ENCODE measurements at regions not wholly inside any gene's neighbourhood (a gene's known extent, or its start where the extent isn't known, plus 50 kb on each side); places are given as distances from the start of the nearest gene placed in this dataset.

DNA sequence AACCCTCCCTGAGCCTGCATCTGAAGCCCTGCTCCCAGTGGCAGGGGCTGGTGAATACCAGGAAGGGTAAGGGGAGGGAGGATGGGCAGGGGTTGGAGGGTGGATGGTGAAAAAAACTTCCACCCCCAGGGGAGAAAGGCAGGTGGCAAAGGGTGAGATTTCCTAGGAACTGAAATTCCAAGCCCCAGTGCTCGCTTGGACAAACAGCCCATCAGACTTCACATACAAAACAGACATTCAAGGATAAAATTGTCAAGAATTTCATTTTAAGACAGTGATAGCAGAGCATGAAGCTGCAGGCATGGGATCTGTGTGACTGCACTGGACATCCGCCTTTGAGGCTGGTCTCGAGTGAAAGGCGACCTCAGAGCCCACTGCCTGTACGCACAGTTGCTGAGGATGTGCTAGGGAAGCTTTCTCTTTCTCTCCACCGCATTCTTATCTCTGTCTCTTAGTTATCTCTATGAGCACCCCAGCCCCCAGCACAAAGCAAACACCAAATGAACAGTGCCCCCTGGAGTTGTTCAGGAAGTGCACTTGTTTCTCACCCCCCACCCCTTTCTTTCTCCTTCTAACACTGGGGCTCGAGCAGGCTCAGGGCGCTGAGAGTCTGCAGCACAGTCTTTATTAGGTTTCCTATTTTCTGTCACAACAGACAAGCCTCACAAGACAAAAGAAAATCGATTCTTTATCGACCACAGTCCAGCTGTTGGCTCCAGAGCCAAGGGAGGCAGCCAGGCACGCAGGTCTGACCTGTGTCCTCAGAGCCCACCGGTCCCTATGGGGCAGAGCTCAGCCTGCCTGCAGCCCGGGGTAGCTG, 237.3 kb upstream of the NCAM1 start:
- no peak for FAIRE-seq

DNA sequence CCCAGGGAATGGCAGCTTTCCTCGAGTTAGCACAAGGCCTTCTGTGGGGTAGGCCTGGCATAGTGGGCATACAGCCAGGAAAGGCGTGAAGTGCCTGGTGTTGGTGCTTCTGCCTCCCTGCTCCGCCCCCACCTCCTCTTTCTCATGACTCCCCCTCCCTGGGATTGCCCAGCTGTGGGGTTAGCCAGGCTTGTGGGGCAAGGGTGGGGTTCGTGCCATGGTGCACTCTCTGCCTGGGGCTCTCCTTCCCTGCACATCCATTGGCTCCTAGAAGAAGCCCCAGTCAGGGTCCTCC, 236.8 kb upstream of the NCAM1 start:
- FAIRE-seq = no peak

DNA sequence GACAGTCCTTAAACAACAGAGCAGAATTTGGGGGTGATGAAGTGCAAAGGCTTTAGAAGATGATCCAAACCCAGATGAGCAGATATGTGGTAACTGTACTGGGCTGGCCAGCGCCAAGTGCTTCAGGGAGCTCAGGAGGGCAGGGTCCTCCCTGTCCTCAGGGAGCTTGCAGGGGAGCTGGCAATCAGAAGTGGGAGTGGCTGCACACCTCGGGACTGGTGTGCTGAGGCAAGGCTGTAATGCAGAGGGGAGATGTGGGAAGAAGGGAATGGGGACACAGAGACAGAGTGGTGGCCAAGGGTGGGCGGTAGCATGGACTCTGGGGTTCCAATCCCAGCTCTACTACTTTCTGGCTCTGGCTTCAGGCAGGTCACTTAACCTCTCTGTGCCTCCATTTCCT, 235.6 kb upstream of the NCAM1 start:
- FAIRE-seq = no peak

DNA sequence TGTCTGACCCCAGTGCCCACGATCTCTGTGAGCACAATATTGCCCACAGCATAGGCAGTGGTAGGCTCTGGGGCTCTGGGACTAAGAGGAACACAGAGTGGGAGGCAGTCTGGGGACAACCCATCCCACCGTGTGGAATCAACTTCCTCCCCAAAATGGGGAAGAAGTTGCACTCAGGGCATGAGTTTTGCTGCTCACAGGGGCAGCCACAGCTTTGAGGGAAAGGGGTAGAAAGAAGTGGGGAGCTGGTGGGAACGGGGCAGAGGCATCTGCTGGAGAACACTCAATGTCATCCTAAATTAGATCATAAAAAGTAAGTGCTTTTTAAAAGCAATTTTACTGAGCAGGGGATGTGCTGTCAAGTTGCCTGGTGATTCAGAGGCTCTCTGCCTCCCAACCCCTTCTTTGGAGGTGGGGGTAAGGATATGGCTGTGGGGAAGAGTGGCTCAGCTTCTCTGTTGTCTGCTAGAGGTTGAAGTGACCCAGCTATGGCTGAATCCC, 233.8 kb upstream of the NCAM1 start:
- no peak for FAIRE-seq

DNA sequence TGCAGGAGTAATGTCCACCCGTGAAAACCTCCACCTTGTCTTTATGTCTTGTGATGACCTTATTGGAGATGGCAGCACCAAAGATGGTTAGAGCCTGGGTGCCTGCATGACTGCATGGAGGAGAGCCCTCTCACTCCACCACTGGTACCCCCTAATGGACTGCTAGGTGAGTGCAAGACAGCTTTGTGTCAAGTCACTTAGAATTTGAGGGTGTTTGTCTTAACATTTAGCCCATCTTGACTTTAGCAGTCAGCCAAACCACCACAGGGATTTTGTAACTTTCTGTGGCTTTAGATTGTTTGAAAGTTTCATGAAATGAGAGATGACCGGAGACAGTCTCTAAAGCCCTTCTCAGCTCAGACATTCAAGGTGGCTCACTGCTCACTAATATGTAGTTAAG, 232.9 kb upstream of the NCAM1 start:
- no peak for FAIRE-seq

DNA sequence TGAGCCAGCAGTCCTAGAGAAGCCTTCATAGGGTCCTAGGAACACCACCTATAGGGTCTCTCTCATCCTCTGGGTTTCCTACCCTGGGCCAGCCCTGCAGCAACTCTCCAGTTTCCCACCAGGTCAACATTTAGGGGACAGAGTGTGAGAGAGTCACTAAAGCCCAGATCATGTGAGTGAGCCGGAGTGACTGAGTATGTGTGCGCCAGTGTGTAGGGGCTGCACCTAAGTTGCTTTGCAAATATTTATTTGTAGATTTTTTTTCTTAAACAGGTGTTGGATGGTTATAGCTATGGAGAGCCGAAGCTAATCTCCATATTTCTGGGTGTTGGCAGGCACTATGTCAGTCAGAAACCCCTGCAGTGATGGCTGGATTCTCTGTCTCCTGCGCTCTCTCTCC, 232.5 kb upstream of the NCAM1 start:
- no peak for FAIRE-seq

DNA sequence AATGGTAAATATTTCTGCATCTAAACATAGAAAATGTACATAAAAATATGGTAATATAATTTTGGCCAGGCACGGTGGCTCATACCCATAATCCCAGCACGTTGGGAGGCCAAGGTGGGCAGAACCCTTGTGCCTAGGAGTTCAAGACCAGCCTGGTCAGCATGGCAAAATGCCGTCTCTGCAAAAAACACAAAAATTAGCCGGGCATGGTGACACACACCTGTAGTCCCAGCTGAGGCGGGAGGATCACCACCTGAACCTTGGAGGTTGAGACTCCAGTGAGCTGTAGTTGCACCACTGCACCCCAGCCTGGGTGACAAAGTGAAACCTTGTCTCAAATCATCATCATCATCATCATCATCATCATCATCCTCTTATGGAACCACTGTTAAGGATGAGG, 230.6 kb upstream of the NCAM1 start:
- FAIRE-seq = no peak

DNA sequence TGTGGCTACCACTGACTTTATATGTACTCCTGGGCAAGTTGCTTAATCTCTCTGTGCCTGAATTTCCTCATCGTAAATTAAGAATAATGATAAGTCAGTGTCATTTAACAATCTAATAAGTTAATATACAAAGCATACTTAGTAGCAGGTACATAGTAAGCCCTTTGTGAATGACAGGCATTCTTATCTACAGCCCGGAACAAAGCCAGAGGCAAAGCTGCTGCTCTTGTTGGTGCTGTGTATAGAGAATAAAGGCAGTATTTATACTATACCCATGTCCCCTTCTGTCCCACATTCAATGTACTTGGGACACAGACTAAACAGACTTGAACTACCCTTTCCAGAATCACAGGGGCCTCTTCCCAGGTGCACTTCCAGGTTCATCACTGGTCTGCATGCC, 229.7 kb upstream of the NCAM1 start:
- FAIRE-seq = no peak

DNA sequence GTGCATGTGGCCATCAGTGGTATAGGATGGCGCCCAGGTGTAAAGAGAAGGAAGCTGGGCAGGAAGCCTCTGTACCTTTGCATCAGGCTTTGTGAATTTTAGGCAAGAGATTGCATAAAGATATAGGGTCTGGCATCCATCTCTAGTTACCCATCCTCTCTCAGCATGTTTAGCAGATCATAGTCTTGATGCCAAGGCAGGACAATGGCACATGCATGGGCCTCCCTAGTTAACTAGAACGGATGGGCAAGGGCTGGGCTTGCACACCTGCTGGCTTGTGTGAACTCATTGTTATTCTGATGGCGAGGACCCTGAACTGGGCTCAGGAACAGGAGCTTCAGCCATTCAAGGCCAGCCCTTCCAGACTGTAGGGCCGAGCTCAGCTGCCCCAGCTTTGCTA, 229.2 kb upstream of the NCAM1 start:
- no peak for FAIRE-seq

DNA sequence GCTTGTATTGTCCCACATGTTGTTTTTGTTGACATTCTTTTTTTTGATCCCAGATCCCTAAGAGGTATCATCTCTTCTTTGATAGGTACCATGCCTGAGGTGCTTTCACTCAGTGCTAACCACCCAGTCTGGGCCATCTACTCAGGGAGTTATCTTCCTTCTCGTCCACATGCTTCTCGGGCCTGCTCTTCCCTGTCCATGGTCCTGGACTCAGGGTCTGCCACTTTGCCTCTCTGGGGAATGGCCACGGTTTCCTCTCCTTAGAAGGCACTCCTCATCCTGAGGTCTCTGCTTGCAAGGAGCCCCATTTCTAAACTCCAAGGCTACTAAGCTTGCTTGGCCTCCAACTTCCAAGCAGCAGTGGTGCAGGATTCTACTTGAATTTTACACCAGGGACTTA, 227.0 kb upstream of the NCAM1 start:
- no peak for FAIRE-seq

DNA sequence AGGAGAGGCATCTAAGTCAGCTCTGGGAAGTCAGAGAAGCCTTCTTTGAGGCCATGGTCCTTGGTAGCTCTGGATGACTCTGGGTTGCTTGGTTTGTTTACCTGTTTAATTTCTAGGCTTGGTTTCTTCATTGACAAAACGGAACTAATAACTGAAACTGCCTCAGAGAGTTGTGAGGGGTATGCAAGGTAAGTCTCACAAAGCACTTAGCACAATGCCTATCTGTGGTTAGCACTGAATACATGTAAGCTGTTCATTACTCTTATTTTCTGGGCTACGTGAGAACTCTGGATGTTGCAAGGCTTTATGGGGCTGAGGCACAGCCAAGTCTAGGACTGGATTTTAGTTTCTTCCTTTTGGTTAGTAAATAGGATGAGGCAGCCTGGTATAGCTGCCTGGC, 225.8 kb upstream of the NCAM1 start:
- FAIRE-seq = no peak

DNA sequence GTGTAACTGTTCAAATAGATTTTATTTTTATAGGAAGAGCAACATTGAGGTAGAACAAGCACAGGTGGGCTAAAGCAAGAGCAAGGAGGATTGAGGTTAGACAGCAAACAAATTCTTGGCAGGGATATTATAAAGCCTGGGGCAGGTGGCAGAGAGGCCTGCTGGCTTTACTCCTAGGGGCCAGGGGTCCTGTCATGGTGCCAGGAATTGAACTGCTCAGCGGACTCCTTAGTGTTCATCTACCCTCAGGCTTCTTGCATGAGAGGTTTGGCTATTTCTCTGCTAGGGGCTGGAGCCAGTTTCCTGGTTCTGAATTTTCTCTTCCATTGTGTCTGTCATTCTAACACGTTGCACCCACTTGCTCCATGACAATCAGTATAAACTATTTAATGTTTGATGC, 217.2 kb upstream of the NCAM1 start:
- no peak for FAIRE-seq

DNA sequence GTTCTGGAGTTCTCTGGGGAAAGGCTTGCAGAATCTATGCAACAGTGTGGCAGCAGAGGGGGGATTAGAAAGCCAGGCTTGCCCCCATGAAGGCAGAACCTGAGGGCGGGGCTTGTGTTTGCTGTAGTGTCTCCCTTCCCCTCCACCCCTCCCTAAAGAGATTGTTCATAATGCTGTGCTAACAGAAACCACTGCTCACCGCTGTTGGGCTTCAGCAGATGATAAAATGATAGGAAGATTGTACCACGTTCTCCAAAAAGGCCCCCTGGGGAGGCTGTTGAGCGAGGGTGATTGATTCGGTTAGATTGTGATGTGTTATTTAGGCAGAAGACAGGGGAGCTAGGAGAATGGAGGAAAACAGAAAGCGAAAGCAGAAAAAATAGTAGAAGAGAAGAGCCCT, 215.2 kb upstream of the NCAM1 start:
- FAIRE-seq = no peak

DNA sequence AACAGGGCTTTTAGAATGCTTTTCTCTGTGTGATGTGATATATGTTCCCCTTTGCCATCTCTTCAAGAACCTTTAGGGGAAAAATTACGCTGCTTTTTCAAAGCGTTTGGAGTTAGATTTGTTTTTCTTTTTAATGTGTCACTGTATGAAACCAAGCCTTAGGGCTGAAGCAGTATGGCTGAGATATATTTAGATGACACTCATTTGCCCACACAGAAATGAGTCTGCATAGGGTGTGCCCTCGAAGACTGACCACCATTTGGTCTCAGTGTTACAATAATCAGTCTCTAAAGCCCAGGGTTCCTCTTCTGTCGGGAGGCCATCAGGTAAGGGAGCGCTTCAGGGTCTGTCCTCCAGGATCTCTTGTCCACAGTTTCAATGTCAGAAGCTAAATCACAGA, 213.0 kb upstream of the NCAM1 start:
- FAIRE-seq = no peak

DNA sequence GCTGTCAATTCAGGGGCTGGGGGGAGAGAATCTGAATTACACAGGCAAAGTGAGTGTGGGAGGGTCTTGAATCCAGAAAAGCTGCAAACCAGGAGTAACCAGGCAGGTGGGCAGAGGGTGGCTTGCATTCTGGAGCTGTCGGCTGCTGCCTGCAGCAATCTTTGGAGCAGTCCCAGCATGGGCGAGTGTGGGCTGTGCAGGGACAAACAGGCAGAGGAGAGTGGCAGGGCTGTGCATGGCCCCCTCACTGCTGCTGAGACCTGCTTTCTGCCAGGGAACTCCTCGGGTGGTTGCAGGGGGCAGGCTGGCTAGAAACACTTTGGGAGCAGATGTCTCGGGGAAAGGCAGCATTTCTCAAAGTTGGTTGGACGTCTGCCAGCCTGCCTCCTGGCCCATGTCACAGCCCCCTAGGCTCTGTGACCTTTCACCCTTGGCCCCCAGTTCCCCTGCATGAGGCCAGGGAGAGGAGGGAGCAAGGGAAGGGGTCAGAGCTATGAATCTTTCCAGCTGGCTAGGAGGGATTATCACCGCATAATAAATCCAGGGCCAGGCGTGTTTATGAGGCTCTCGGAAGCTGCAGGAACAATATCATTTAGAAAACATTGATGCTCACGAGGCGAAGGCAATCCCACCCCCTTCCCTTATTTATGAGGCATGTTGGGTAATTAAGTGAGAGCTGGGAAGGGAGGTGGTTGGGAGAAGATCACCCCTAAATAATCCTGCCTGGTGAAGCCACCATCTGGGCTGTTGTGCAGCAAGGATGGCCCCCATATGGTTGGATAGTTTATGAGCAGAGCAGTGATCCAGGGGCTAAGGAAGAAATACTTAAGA, 212.3 kb upstream of the NCAM1 start:
- no peak for FAIRE-seq

DNA sequence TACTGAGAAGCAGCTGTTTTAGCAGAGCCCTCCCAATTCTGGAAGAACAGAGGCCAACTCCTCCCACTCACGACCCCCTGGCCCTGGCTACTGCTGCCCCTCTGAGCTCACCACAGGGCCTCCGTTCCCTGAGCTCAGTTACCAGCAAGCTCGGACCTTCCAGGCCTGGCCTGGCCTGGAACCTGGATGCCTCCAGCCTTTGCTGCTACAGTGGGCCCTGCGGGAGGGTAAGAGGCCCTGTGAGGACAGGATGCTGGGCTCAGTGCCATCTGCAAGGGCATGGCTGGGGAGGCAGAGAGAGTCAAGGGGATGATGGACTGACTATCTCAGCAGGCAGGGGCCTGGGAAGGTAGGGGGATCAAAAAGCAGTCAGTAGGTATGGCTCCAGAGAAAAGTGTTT, 209.9 kb upstream of the NCAM1 start:
- no peak for FAIRE-seq

DNA sequence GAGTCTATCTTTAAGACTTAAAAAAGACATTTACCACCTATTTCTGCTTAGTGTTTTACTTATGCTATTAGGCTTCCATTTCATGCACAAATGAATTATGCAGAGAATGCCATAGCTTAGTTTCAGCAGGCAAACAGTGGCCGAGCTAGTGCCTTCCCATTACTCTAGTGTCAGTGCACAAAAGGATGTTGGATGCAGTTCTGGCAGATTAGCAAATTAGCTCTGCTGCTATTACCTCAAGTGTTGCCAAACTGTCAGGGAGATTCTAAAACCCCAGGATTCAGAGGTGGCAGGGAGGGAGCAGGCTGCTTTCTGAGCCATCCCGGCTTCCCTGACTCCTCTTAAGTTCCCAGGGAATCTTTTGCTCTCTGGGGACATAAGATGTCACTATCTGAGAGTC, 209.4 kb upstream of the NCAM1 start:
- no peak for FAIRE-seq

DNA sequence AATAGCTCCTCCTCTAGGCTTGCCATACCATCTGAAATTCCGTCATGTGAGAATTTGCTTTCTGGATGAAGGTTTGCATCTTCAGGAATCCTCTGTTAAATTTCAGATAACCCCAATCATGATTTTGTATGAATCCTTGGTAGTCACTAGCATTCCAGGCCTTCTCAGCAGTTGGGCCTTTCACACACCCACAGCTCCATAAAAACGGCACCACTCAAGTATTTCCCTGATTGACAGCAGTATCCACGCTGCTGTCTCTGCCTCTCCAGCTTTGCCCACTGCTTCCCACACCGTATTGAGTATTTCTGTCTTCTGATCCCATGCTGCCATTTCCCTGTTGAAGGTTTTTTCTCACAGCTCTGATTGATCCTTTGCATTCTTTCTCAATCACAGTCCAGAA, 208.7 kb upstream of the NCAM1 start:
- no peak for FAIRE-seq

DNA sequence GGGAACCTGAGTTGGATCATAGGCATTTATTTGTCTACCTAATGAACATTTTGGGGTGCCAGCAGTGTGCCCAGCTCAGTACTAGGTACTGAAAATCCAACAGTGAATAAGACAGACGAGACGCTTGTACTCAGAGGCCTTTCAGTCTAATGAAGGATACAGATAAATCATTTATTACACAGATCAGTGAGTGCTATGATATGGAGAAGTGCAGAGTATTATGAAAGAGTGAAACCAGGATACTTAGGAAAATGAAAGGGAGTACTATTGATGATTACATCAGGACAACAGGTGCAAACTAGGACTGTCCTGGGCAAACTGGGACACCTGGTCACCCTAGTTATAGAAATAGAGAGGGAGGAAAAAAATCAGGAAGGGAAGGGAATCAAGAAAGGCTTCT, 207.5 kb upstream of the NCAM1 start:
- FAIRE-seq = no peak

DNA sequence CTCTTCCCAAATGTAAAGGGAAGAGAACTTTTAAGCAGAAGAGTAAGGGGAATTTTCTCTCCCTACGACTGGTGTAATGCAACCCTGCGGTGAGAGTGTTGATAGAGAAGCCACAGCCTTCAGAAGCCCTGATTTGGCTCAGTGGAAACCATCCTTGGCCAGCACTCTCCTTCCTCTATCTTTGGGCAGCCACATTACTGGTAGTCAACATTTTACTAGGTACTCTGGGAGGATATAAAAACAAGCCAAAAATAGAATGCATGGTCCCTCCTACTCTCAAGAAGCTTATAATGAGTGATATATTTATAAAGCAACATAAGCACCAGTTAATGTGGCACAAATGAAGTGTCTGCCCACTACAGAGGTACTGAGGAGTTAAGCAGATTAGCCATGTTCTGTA, 201.8 kb upstream of the NCAM1 start:
- no peak for FAIRE-seq

DNA sequence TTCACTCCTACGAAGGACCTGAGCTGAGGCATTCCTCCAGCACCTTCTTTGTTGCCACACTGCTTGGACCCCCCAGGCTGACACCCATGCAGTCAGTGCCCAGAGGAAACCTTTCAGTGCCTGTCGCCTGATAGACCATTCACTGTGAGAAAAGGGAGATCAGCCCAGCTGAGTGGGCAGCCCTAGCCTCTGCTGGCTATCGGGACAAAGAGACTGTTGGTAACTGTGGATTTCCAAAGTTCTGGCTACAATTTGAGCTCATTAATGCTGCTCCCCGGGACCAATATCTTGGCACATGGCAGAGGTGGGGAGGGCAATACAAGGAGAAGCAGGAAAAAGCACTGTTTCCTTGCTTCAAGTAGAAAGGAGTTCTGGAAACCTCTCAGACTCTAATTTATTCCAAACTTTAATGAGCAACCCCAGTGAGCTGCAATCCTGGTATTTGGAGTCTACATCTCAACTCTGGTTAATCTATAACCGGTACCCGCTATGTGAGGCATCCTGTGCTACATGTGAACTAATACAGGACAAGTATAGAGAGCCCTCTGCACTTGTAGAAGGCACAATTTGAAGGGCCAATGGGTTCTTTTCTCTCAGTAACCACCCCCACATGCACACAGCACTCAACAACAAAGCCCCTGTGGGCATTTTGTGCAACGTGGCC, 200.7 kb upstream of the NCAM1 start:
- FAIRE-seq = no peak

DNA sequence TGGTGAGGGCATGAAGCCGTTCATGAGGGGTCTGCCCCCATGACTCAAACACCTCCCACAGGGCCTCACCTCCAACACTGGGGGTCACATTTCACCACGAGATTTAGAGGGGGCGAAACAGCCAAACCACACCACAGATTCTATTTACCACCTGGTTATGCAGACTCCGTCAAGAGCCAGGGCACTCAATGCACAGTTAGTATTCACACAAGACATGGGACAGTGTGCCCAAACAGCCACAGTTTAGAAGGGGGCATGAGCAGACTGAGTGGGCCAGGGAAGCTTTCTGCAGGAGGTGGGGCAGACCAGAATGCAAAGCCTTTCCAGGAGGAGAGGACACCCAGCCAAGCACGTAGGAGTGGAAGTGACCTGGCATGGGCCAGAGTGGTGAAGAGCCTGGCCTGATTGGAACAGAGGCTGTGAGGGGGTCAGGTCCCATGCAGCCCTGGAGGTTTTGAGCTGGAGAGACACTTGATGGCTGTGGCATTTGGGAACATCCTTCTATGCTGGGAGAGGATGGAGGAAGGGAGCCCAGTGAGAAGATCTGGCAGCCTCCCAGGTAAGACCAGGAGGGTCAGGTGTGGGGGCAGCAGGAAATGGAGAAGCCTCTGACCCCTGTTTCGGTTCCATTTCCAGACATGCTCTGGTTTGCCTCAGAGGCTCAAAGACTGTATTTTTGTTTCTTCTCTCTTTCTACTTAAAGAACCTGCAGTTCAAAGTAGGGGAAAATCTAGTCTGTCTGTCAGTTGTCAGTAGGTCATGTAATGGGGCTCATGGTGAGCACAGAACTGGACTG, 199.1 kb upstream of the NCAM1 start:
- no peak for FAIRE-seq

DNA sequence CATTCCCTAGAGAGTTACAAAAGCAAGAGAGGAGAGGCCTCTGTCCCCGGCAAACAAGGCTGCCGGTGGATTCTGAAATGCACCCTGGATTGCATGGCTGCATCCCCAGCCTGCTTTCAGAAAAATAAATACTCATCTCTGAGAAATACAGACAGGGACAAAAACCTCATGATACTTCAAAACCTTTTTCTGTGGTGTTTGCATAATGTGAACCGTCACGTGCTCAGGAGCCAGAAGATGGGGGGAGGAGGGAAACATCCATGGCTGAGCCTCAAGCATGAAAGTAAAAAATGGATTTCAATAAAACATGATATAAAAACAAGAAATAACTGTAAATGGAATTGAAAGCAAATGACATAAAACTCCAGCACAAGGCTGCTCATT, 198.5 kb upstream of the NCAM1 start:
- no peak for FAIRE-seq

Data from endometrium (tissue), 2 donors.